ENCODE measurements at regions not wholly inside any gene's neighbourhood (a gene's known extent, or its start where the extent isn't known, plus 50 kb on each side); places are given as distances from the start of the nearest gene placed in this dataset.
"Not testable (repeated sequence)": the region's sequence is repeated elsewhere in the genome, so short reads cannot be mapped to it uniquely, and the experiment has no call there.

- not testable (repeated sequence) for H3K27me3 Mint-ChIP-seq (ENCODE audit: low read depth in 3 of 3); H3K4me3 Mint-ChIP-seq; H3K4me1 Mint-ChIP-seq; DNase-seq; H3K9me3 Mint-ChIP-seq; H3K36me3 Mint-ChIP-seq; H3K27ac Mint-ChIP-seq
Measured at GRCh38 chr16:47864262-47864661, 291.5 kb downstream of the ABCC12 start.

DNA sequence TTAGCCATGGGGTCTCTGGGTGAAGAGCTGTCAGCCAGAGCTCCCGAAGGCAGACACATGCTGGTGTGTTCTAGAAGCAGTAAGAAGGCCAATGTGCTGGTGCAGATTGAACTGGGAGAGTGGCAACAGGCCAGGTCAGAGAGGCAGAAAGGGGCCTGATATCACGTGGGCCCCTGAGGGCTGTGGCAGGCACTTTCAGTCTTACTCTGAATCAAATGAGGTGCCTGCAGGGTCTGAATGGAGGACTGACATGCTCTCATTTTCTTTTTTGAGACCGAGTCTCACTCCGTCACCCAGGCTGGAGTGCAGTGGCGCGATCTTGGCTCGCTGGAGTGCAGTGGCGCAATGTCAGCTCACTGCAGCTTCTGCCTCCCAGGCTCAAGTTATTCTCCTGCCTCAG is 293.8 kb downstream of the ABCC12 start:
- H3K36me3 Mint-ChIP-seq, result no peaks in the 10 kb centered on the region
- peaks cover 0 to 3% (median 1%) of the 10 kb centered on the region in 3 donors for H3K27me3 Mint-ChIP-seq (ENCODE audit: low read depth in 3 of 3)
- no peak for DNase-seq
- H3K4me3 Mint-ChIP-seq, result no peak overlapping the region
- no peak overlapping the region for H3K27ac Mint-ChIP-seq
- peaks cover 0 to 2% (median 0%) of the 10 kb centered on the region in 6 donors for H3K9me3 Mint-ChIP-seq
- H3K4me1 Mint-ChIP-seq, result no peaks in the 10 kb centered on the region

DNA sequence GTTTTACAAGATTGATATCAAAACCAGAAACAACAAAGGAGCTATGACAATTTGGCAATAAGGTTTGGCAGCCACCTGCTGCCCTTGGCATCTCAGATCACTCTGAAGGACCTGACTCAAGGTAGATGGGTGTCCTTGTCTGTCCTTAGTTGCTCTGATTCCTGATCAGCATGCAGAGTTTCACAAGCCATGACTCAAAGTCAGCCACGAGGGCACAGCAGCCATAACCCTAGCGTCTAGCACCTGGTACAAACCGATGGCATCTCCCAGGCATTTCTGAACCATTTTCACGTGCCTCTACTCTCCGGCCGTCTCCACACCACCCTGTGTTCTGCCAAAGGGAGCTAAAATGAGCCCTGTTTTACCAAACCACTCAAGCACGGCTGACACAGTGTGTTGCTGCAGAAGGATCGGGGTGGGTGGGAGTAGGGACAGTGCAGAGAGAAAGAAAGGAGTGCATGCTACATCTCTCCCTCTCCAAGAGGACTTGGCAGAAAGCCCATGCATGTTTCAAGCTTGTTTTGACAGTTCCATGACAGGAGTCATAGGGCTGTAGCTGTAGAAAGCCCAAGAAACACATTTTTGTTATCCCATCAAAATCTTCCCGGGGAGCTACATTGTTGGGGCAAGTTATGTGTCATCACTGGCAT is 297.3 kb downstream of the ABCC12 start:
- no peak for DNase-seq
- Mint-ChIP-seq H3K27ac (no peak overlapping the region), H3K36me3 (peaks cover 0 to 4% (median 0%) of the 10 kb centered on the region in 3 donors), H3K4me3 (no peak overlapping the region), H3K9me3 (peaks cover 0 to 4% (median 0%) of the 10 kb centered on the region in 6 donors), H3K4me1 (no peaks in the 10 kb centered on the region), H3K27me3 (ENCODE audit: low read depth in 3 of 3) (no peaks in the 10 kb centered on the region)

DNA sequence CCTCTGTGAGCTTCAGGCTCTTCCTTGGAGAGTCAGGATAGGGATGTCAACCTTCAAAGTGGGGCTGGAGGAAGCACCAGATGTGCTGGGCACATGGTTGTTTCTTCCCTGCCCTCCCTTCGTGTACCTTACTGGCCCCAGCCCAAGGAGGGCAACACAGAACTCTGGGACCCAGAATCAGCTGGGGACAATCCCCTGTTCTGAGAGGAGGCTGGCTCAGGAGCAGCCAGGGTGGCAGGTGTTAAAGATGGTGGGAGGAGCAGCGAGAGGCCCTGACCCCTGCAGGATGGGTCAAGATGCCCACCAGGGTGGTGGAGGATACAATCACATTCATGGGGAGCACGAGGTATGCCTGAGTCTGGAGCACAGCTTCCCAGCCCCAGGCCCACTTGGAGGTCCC is 300.4 kb downstream of the ABCC12 start:
- Mint-ChIP-seq H3K36me3 (peaks cover 0 to 4% (median 0%) of the 10 kb centered on the region in 3 donors), H3K27ac (no peak overlapping the region), H3K27me3 (ENCODE audit: low read depth in 3 of 3) (no peaks in the 10 kb centered on the region), H3K4me1 (no peaks in the 10 kb centered on the region), H3K4me3 (no peak overlapping the region), H3K9me3 (peaks cover 0 to 4% (median 0%) of the 10 kb centered on the region in 6 donors)
- DNase-seq, result no peak

DNA sequence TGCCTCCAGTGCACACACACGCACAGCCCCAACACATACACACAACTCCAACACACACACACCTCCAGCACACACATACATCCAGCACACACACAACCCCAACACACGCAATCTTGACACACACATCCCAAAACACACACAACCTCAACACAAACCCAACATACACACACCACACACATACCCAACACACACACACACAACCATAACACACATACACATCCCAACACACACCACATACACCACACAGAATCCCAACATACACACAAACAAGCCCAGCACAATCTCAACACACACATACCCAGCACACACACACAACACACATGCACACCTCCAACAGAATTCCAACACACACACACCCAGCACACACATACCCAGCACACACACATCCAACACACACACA is 301.1 kb downstream of the ABCC12 start:
- DNase-seq, result no peak
- H3K36me3 Mint-ChIP-seq, result peaks cover 0 to 4% (median 0%) of the 10 kb centered on the region in 3 donors
- H3K27ac Mint-ChIP-seq, result no peak overlapping the region
- H3K9me3 Mint-ChIP-seq, result peaks cover 0 to 4% (median 0%) of the 10 kb centered on the region in 6 donors
- no peaks in the 10 kb centered on the region for H3K27me3 Mint-ChIP-seq (ENCODE audit: low read depth in 3 of 3)
- H3K4me3 Mint-ChIP-seq, result no peak overlapping the region
- no peaks in the 10 kb centered on the region for H3K4me1 Mint-ChIP-seq

DNA sequence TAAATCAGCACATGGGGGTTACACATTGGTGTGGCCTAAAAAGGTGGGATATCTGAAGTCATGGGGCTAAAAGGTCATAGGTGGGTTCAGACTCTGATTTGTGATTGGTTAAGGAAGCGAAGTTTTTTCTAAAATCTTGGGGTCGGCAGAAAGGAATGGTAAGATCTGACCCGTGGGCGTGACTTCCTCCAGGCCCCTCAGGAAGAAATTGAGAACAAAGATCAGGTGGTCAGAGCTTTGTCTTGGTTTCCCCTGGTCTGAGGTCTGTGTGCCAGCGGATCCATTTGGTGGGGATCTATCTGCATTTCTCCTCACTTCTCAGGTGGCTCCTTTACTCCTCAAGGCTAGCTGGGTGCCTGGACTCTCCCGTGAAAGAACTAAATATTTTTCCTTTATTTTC is 302.8 kb downstream of the ABCC12 start:
- no peak for DNase-seq
- Mint-ChIP-seq H3K27ac (no peak overlapping the region), H3K9me3 (peaks cover 0 to 4% (median 0%) of the 10 kb centered on the region in 6 donors), H3K4me1 (no peaks in the 10 kb centered on the region), H3K4me3 (no peak overlapping the region), H3K27me3 (ENCODE audit: low read depth in 3 of 3) (peaks cover 0 to 2% (median 0%) of the 10 kb centered on the region in 3 donors), H3K36me3 (peaks cover 0 to 4% (median 0%) of the 10 kb centered on the region in 3 donors)

DNA sequence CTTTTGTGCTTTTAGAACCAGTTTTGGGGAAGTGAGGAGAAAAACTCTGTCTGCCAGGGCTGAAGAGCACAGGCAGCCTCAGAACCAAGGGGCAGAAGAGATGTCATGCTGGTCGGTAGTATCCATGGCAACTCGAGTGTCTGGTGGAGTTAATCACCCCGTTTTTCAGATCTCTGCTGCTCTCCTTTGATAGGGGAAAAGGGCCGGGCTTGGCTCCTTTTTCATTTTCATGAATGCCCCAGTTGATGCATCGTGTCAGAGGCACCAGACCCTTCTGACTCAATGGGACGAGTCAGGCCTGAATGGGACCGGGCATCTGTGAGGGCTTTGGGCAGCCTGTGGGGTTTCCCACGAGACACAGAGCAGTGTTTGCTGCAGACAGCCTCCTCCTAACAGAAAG is 304.6 kb downstream of the ABCC12 start:
- H3K4me3 Mint-ChIP-seq, result no peak overlapping the region
- peaks cover 0 to 4% (median 0%) of the 10 kb centered on the region in 6 donors for H3K9me3 Mint-ChIP-seq
- H3K27me3 Mint-ChIP-seq (ENCODE audit: low read depth in 3 of 3), result peaks cover 0 to 2% (median 2%) of the 10 kb centered on the region in 3 donors
- H3K36me3 Mint-ChIP-seq, result peaks cover 0 to 4% (median 0%) of the 10 kb centered on the region in 3 donors
- no peak overlapping the region for H3K27ac Mint-ChIP-seq
- H3K4me1 Mint-ChIP-seq, result no peaks in the 10 kb centered on the region
- DNase-seq, result no peak

DNA sequence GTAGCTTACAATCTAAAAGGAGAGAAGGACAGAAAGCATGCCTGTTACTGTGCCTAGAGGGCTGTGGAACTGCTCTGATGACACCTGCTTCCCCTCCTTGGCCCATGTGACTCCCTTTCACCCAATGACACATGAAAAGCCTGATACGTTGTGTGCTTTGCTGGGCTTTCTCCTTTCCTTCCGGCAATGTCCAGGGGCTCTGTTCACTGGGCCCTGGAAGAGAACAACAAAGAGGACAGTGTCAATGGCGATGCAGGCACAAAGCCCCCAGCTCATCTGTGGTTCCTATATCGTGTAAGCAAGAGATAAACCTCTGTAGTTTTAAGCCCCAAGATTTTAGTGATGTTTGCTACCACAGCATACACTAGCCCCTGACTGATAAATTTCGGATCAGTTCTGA is 306.1 kb downstream of the ABCC12 start:
- peaks cover 0 to 2% (median 0%) of the 10 kb centered on the region in 6 donors for H3K9me3 Mint-ChIP-seq
- H3K4me1 Mint-ChIP-seq, result no peaks in the 10 kb centered on the region
- no peak overlapping the region for H3K27ac Mint-ChIP-seq
- H3K4me3 Mint-ChIP-seq, result no peak overlapping the region
- DNase-seq, result no peak
- H3K36me3 Mint-ChIP-seq, result peaks cover 0 to 2% (median 0%) of the 10 kb centered on the region in 3 donors
- peaks cover 0 to 4% (median 2%) of the 10 kb centered on the region in 3 donors for H3K27me3 Mint-ChIP-seq (ENCODE audit: low read depth in 3 of 3)

DNA sequence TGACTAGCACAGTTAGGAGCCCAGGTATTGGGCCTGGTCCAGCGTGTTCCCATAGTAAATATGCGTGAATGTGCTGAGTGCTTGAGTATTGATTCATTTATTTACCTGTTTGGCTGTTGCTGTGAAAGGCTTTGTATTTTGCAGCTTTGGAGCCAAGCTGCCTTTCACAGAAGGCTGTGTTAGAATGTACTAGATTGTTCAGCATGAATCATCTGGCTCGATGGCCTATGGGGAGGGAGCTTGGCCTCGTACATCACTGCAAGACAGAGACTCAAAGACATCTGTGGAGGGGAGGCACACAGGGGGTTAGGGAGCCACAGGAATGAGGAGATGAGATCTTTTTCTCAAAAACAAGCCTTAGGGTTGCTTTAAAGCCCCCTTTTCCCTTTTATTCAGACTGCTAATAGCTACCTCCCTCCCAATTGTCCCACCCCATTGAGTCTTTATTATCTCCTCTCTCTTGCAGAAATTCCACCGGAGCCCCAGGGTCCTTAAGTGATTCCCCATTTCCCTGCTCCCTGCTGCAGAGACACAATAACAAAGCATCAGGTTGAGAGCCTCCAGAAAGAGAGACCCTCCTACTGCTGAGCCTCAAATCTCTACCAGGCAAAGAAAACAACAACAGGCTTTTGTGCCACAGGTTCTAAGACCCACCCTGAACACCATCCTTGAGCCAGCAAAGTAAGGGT is 307.2 kb downstream of the ABCC12 start:
- H3K27me3 Mint-ChIP-seq (ENCODE audit: low read depth in 3 of 3), result peaks cover 0 to 4% (median 2%) of the 10 kb centered on the region in 3 donors
- no peak overlapping the region for H3K4me3 Mint-ChIP-seq
- no peaks in the 10 kb centered on the region for H3K9me3 Mint-ChIP-seq
- no peak for DNase-seq
- no peak overlapping the region for H3K27ac Mint-ChIP-seq
- no peaks in the 10 kb centered on the region for H3K36me3 Mint-ChIP-seq
- H3K4me1 Mint-ChIP-seq, result no peaks in the 10 kb centered on the region

DNA sequence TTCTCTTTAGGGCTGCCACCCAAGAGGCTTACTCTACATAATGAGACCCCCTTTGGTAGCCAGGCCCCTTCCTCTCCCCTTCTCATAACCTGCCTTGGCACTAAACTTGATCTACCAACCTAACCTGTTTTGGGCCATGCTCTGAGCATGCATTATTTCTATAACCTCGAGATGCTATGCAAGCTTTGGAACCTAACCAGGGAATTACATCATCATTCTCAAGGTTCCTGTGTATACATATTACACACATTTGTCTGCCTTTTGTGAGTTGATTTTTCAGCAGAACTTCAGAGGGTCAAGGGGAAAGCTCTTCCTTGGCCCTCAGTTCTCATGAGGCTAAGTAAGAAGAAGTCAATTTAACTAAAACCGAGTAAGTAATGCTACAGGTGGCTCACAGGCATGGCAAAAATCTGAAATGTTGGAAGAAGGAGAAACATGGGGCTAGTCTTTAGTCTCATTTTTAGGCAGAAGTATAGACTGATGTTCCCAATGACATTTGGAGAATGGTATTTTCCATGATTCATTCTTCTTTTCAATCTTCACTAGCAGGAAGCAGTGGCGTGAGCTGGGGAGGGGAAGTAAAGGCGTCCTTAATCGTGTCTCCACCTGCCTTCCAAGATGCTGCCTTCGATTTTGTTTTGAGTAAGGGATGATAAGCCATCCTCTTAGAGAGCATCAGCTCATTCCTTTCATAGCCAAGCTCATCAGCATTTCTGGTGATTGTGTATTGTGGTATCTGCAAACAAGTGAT is 308.4 kb downstream of the ABCC12 start:
- no peaks in the 10 kb centered on the region for H3K4me1 Mint-ChIP-seq
- H3K27me3 Mint-ChIP-seq (ENCODE audit: low read depth in 3 of 3), result peaks cover 0 to 4% (median 2%) of the 10 kb centered on the region in 3 donors
- no peak for DNase-seq
- no peaks in the 10 kb centered on the region for H3K9me3 Mint-ChIP-seq
- H3K27ac Mint-ChIP-seq, result no peak overlapping the region
- H3K36me3 Mint-ChIP-seq, result no peaks in the 10 kb centered on the region
- no peak overlapping the region for H3K4me3 Mint-ChIP-seq

DNA sequence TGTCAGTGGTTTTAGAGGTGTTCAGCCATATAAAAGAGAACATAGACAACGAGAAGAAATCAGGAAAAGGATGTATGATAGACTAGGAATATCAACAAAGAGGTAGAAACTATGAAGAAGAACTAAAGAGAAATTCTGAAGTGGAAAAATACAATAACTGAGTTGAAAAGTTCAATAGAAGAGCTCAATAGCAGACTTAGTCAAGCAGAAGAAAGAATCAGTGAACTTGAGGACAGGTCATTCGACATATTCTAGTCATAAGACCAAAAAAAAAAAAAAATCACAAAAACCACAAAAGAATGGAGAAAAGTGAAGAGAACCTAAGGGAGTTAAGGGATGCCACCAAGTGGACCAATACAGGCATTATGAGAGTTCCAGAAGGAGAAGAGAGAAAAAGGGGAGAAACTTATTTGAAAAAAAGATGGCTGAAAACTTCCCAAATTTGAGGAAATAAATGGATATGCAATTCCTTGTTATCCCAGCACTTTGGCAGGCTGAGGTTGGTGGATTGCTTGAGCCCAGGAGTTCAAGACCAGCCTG is 321.2 kb downstream of the ABCC12 start:
- DNase-seq, result no peak
- Mint-ChIP-seq H3K36me3 (peaks cover 0 to 6% (median 5%) of the 10 kb centered on the region in 3 donors), H3K27me3 (ENCODE audit: low read depth in 3 of 3) (peaks cover 0 to 2% (median 0%) of the 10 kb centered on the region in 3 donors), H3K4me3 (no peak overlapping the region), H3K27ac (no peak overlapping the region), H3K9me3 (peaks cover 15 to 45% (median 23%) of the 10 kb centered on the region in 6 donors), H3K4me1 (no peaks in the 10 kb centered on the region)

DNA sequence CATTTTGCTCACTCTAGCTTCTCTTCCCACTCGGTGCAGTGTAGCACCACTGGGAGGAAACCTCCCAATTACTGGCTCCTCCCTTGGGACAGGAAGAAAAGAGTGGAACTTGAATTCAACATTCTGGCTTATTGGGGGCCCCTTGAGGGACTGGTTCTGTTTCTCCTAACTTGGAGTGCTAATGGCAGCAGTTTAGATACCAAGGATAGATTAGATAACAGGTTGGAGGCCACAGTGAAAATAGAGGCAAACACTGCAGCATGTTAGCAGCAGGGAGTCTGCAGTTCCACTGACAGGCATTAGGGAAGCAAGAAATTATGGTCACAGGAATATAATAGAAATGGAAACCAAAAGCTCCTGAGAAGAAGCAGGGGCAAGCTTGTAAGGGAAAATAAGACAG is 322.0 kb downstream of the ABCC12 start:
- Mint-ChIP-seq H3K27ac (no peak overlapping the region), H3K4me3 (no peak overlapping the region), H3K36me3 (peaks cover 0 to 6% (median 5%) of the 10 kb centered on the region in 3 donors), H3K4me1 (no peaks in the 10 kb centered on the region), H3K27me3 (ENCODE audit: low read depth in 3 of 3) (peaks cover 0 to 2% (median 0%) of the 10 kb centered on the region in 3 donors), H3K9me3 (peaks cover 16 to 38% (median 22%) of the 10 kb centered on the region in 6 donors)
- DNase-seq, result no peak

- Mint-ChIP-seq H3K36me3 (peaks cover 0 to 6% (median 5%) of the 10 kb centered on the region in 3 donors), H3K4me3 (no peak overlapping the region), H3K27me3 (ENCODE audit: low read depth in 3 of 3) (peaks cover 0 to 2% (median 2%) of the 10 kb centered on the region in 3 donors), H3K27ac (no peak overlapping the region), H3K4me1 (no peaks in the 10 kb centered on the region), H3K9me3 (peaks cover 11 to 39% (median 19%) of the 10 kb centered on the region in 6 donors)
- DNase-seq, result no peak
Measured at GRCh38 chr16:47829850-47830600, 325.8 kb downstream of the ABCC12 start.

Data from immature natural killer cell (primary cell).